HepG2 (cell line): ENCODE measurements at regions not wholly inside any gene's neighbourhood (a gene's known extent, or its start where the extent isn't known, plus 50 kb on each side); places are given as distances from the start of the nearest gene placed in this dataset.

ENCODE experiments used
- ARID2 ChIP-seq: sonication (generic); formaldehyde crosslinking; IDR thresholded peaks from 2 replicates; pipeline ENCODE4 v1.8.1; 2022; ENCODE audit warnings: mild to moderate bottlenecking, missing genetic modification reagents, borderline replicate concordance
- GFI1 ChIP-seq: sonication (generic); formaldehyde crosslinking; IDR thresholded peaks from 2 replicates; pipeline ENCODE4 v1.5.0; 2020; ENCODE audit warnings: missing genetic modification reagents, mild to moderate bottlenecking, borderline replicate concordance
- HDAC2 ChIP-seq: sonication (generic); formaldehyde crosslinking; IDR thresholded peaks from 2 replicates; pipeline ENCODE4 v1.4.0; 2020; ENCODE audit warnings: missing genetic modification reagents
- ISX ChIP-seq: sonication (generic); formaldehyde crosslinking; conservative IDR thresholded peaks from 2 replicates; pipeline ENCODE4 v1.5.0; 2020; ENCODE audit warnings: missing genetic modification reagents
- KLF6 ChIP-seq: IDR thresholded peaks from 2 replicates; pipeline ENCODE4 v1.8.0; 2016; ENCODE audit warnings: missing biosample characterization, missing genetic modification reagents
- MYC ChIP-seq: sonication (generic); formaldehyde crosslinking; IDR thresholded peaks from 2 replicates; pipeline ENCODE4 v1.9.0; 2021; ENCODE audit warnings: missing genetic modification reagents, borderline replicate concordance
- NFE2 ChIP-seq: sonication (generic); formaldehyde crosslinking; IDR thresholded peaks from 2 replicates; pipeline ENCODE4 v1.4.0; 2020; ENCODE audit warnings: missing genetic modification reagents
- NPAS2 ChIP-seq: sonication (generic); formaldehyde crosslinking; IDR thresholded peaks from 2 replicates; pipeline ENCODE4 v1.8.0; 2022; ENCODE audit warnings: mild to moderate bottlenecking, missing genetic modification reagents, borderline replicate concordance
- NR0B2 ChIP-seq: sonication (generic); formaldehyde crosslinking; IDR thresholded peaks from 2 replicates; pipeline ENCODE4 v1.4.0; 2020; ENCODE audit warnings: mild to moderate bottlenecking, missing genetic modification reagents
- PPARG ChIP-seq: conservative IDR thresholded peaks from 2 replicates; pipeline ENCODE4 v1.6.1; 2016; ENCODE audit warnings: missing biosample characterization, missing genetic modification reagents
- RERE ChIP-seq: IDR thresholded peaks from 2 replicates; pipeline ENCODE4 v1.6.1; 2016; ENCODE audit warnings: low read depth, missing genetic modification reagents, missing compliant biosample characterization
- TBX3 ChIP-seq: fragments of 450-650 bp; IDR thresholded peaks from 2 replicates; pipeline ENCODE4 v1.6.1; 2017; ENCODE audit warnings: antibody characterized with exemption, mild to moderate bottlenecking, inconsistent platforms, borderline replicate concordance
- THRA ChIP-seq: sonication (generic); formaldehyde crosslinking; IDR thresholded peaks from 2 replicates; pipeline ENCODE4 v1.4.0; 2020; ENCODE audit warnings: missing genetic modification reagents, borderline replicate concordance
- ZBTB21 ChIP-seq: sonication (generic); formaldehyde crosslinking; IDR thresholded peaks from 2 replicates; pipeline ENCODE4 v1.4.0; 2020; ENCODE audit warnings: missing genetic modification reagents
- ZBTB38 ChIP-seq: sonication (generic); formaldehyde crosslinking; IDR thresholded peaks from 2 replicates; pipeline ENCODE4 v1.5.1; 2020; ENCODE audit warnings: mild to moderate bottlenecking, missing genetic modification reagents
- ZFP91 ChIP-seq: sonication (generic); formaldehyde crosslinking; IDR thresholded peaks from 2 replicates; pipeline ENCODE4 v1.9.0; 2022; ENCODE audit warnings: missing genetic modification reagents, mild to moderate bottlenecking, borderline replicate concordance
- ZNF503 ChIP-seq: sonication (generic); formaldehyde crosslinking; IDR thresholded peaks from 2 replicates; pipeline ENCODE4 v1.4.0; 2020; ENCODE audit warnings: missing genetic modification reagents
- ZNF75D ChIP-seq: sonication (generic); formaldehyde crosslinking; IDR thresholded peaks from 2 replicates; pipeline ENCODE4 v1.8.1; 2023; ENCODE audit warnings: missing genetic modification reagents, mild to moderate bottlenecking, borderline replicate concordance
- ZNF777 ChIP-seq: sonication (generic); formaldehyde crosslinking; IDR thresholded peaks from 2 replicates; pipeline ENCODE4 v1.4.0; 2020; ENCODE audit warnings: missing genetic modification reagents

GRCh38 chr12:115433014-115433634, 749.1 kb upstream of the TBX3 start (continued):
- TF ChIP-seq ZNF503, result peak; percentile 74; the same call in 1 of the 2 replicates
- TF ChIP-seq TBX3, result no peak
- TF ChIP-seq PPARG, result peak; percentile 83
- 0 out of 2 replicates have a peak, but pooled peaks have one; percentile 34 for TF ChIP-seq ZBTB38
- no peak for TF ChIP-seq NFE2 (CRISPR knock-in tag)
- no peak for TF ChIP-seq ZNF75D (CRISPR knock-in tag)
- peak; percentile 85; the same call in 1 of the 2 replicates for TF ChIP-seq THRA (CRISPR knock-in tag)
- TF ChIP-seq HDAC2 (CRISPR knock-in tag), result peak; percentile 92
- TF ChIP-seq ZFP91 (CRISPR knock-in tag), result no peak; the same call in 1 of the 2 replicates
- TF ChIP-seq ZBTB21, result no peak
- TF ChIP-seq ARID2 (CRISPR knock-in tag), result no peak
- no peak for TF ChIP-seq ISX (CRISPR knock-in tag)
- no peak for TF ChIP-seq NPAS2 (CRISPR knock-in tag)
- TF ChIP-seq MYC (CRISPR knock-in tag), result no peak
- TF ChIP-seq GFI1 (CRISPR knock-in tag), result peak; percentile 71; the same call in 1 of the 2 replicates
- TF ChIP-seq NR0B2 (CRISPR knock-in tag), result no peak
- TF ChIP-seq ZNF777 (CRISPR knock-in tag), result no peak
- TF ChIP-seq KLF6 (CRISPR knock-in tag), result no peak
- TF ChIP-seq RERE (CRISPR knock-in tag), result peak; percentile 54; the same call in 1 of the 2 replicates
